Osteoblast (primary cell): ENCODE measurements at regions not wholly inside any gene's neighbourhood (a gene's known extent, or its start where the extent isn't known, plus 50 kb on each side); places are given as distances from the start of the nearest gene placed in this dataset.

ENCODE experiments used
- DNase-seq: peaks from one replicate; pipeline ENCODE4 v3.0.0; 2011; ENCODE audit warnings: low spot score, mixed read lengths; ENCODE audit not compliant: insufficient read length; ENCODE audit errors: missing footprints
- H2AFZ ChIP-seq: 2 replicates; pipeline ENCODE4 v1.6.0; 2011; ENCODE audit warnings: mild to moderate bottlenecking, low read length
- H3K27ac ChIP-seq: 2 replicates; pipeline ENCODE4 v1.5.1; 2011; ENCODE audit warnings: mild to moderate bottlenecking, low read depth, low read length, moderate library complexity
- H3K27me3 ChIP-seq: 2 replicates; pipeline ENCODE4 v1.6.0; 2012; ENCODE audit warnings: mild to moderate bottlenecking, control low read depth, inconsistent platforms, low read length, moderate library complexity; ENCODE audit not compliant: insufficient read depth
- H3K36me3 ChIP-seq: 2 replicates; pipeline ENCODE4 v1.5.1; 2011; ENCODE audit warnings: mild to moderate bottlenecking, low read length, control low read depth, moderate library complexity; ENCODE audit not compliant: insufficient read depth
- H3K4me1 ChIP-seq: 2 replicates; pipeline ENCODE4 v1.5.1; 2011; ENCODE audit warnings: mild to moderate bottlenecking, low read length, control low read depth, moderate library complexity; ENCODE audit not compliant: insufficient read depth
- H3K4me2 ChIP-seq: 2 replicates; pipeline ENCODE4 v1.6.0; 2011; ENCODE audit warnings: mild to moderate bottlenecking, low read length; ENCODE audit not compliant: insufficient read depth
- H3K4me3 ChIP-seq: fragments of 200-600 bp; sonication (generic); 3 replicates; pipeline ENCODE4 v1.5.1; 2012; ENCODE audit warnings: mild to moderate bottlenecking, low read length, inconsistent platforms; ENCODE audit not compliant: insufficient read depth
- H3K79me2 ChIP-seq: 2 replicates; pipeline ENCODE4 v1.6.0; 2012; ENCODE audit warnings: mild to moderate bottlenecking, low read length, control low read depth, inconsistent platforms; ENCODE audit not compliant: insufficient read depth
- H3K9me3 ChIP-seq: 2 replicates; pipeline ENCODE4 v1.5.1; 2011; ENCODE audit warnings: low read depth, low read length, control low read depth
- H4K20me1 ChIP-seq: 2 replicates; pipeline ENCODE4 v1.6.0; 2012; ENCODE audit warnings: mild to moderate bottlenecking, low read length, control low read depth; ENCODE audit not compliant: insufficient read depth
- CTCF ChIP-seq: IDR thresholded peaks from 2 replicates; pipeline ENCODE4 v1.5.1; 2011; ENCODE audit warnings: mild to moderate bottlenecking, low read depth, low read length, moderate library complexity; ENCODE audit errors: extremely low read depth

DNA sequence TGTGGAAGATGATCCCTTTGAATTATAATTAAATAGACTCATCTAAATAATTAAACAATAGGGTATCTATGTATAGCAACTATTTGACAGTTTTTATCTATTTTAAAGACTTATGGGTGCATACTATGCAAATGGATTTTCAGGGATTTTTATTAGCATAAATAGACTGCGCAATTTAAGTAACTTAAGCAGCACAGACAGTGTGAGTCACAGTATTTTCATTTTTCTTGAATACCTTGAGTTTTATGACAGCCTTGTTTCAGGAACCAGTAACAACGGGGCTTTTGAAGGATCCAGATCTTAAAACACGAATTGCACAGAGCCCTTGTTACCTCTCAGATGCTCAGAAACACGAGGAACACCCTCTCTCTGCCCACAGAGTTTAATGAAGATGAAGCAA, 175.5 kb upstream of the CD96 start:
- H3K4me2 ChIP-seq, result no peak overlapping the region

DNA sequence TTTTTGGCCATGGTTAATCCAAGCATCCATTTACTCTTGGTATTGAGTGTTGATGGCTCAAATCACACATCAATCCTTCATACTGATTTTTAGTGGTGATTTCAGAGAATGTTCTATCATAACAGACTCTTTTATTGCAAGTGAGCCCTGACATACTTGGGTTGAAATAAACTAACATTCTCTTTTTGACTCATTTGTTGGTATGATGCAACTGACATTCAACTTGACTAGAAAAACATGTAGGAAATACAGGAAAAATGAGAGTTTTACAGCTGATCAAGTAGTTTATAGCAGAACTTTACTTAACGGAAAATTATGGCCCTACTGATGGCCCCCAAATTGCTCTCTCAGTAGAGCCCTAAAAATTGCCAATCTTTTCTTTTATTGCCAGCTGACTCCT, 173.9 kb upstream of the CD96 start:
- no peak overlapping the region for H3K4me2 ChIP-seq

More for the DNA sequence above, 175.5 kb upstream of the CD96 start:
- Histone ChIP-seq H3K4me1 (no peaks in the 10 kb centered on the region), H3K27ac (no peak overlapping the region), H2AFZ (no peak overlapping the region), H3K79me2 (no peaks in the 10 kb centered on the region), H3K27me3 (no peaks in the 10 kb centered on the region), H3K36me3 (no peaks in the 10 kb centered on the region), H3K9me3 (no peaks in the 10 kb centered on the region), H3K4me3 (no peak overlapping the region), H4K20me1 (no peaks in the 10 kb centered on the region)
- DNase-seq, result no peak
- TF ChIP-seq CTCF, result no peak

DNA sequence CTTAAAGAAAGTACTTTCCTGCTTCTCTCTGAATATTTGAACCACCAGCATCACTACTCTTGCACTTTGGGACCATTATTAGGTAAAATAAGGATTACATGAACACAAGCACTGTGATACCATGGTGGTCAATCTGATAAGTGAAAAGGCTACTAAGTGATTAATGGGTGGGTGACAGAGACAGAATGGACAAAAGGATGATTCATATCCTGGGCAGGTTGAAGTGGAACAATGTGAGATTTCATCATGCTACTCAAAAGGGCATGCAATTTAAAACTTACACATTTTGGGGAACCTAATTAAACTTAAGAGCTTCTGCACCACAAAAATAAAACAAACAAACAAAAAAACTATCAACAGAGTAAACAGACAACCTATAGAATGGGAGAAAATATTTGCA, 172.0 kb upstream of the CD96 start:
- Histone ChIP-seq H3K4me2 (no peak overlapping the region), H3K79me2 (no peaks in the 10 kb centered on the region), H3K4me3 (no peak overlapping the region), H3K4me1 (no peaks in the 10 kb centered on the region), H3K27me3 (no peaks in the 10 kb centered on the region), H3K9me3 (no peaks in the 10 kb centered on the region), H2AFZ (no peak overlapping the region), H3K27ac (no peak overlapping the region), H4K20me1 (no peaks in the 10 kb centered on the region), H3K36me3 (no peaks in the 10 kb centered on the region)
- no peak for DNase-seq
- no peak for TF ChIP-seq CTCF

More for the DNA sequence above, 173.9 kb upstream of the CD96 start:
- no peaks in the 10 kb centered on the region for H3K36me3 ChIP-seq
- H3K79me2 ChIP-seq, result no peaks in the 10 kb centered on the region
- no peaks in the 10 kb centered on the region for H4K20me1 ChIP-seq
- DNase-seq, result no peak
- H3K4me3 ChIP-seq, result no peak overlapping the region
- H3K27me3 ChIP-seq, result no peaks in the 10 kb centered on the region
- H3K4me1 ChIP-seq, result no peaks in the 10 kb centered on the region
- TF ChIP-seq CTCF, result no peak
- H3K9me3 ChIP-seq, result no peaks in the 10 kb centered on the region
- H2AFZ ChIP-seq, result no peak overlapping the region
- no peak overlapping the region for H3K27ac ChIP-seq

GRCh38 chr3:111373239-111373638, 168.8 kb upstream of the CD96 start:
- no peaks in the 10 kb centered on the region for H4K20me1 ChIP-seq
- H3K27me3 ChIP-seq, result no peaks in the 10 kb centered on the region
- H3K4me3 ChIP-seq, result no peak overlapping the region
- no peaks in the 10 kb centered on the region for H3K4me1 ChIP-seq
- no peaks in the 10 kb centered on the region for H3K79me2 ChIP-seq
- no peak overlapping the region for H2AFZ ChIP-seq
- no peak for TF ChIP-seq CTCF
- H3K4me2 ChIP-seq, result no peak overlapping the region
- H3K27ac ChIP-seq, result no peak overlapping the region
- no peaks in the 10 kb centered on the region for H3K36me3 ChIP-seq
- no peak for DNase-seq
- H3K9me3 ChIP-seq, result no peaks in the 10 kb centered on the region
